NCI-H1417 treated with DMSO at 0.1 percent for 48 hours (cell line): ENCODE measurements at regions not wholly inside any gene's neighbourhood (a gene's known extent, or its start where the extent isn't known, plus 50 kb on each side); places are given as distances from the start of the nearest gene placed in this dataset.

Source experiments
- DNase-seq: peaks from one replicate; lab custom pipeline; 2025; lab: John Stamatoyannopoulos, UW

DNA sequence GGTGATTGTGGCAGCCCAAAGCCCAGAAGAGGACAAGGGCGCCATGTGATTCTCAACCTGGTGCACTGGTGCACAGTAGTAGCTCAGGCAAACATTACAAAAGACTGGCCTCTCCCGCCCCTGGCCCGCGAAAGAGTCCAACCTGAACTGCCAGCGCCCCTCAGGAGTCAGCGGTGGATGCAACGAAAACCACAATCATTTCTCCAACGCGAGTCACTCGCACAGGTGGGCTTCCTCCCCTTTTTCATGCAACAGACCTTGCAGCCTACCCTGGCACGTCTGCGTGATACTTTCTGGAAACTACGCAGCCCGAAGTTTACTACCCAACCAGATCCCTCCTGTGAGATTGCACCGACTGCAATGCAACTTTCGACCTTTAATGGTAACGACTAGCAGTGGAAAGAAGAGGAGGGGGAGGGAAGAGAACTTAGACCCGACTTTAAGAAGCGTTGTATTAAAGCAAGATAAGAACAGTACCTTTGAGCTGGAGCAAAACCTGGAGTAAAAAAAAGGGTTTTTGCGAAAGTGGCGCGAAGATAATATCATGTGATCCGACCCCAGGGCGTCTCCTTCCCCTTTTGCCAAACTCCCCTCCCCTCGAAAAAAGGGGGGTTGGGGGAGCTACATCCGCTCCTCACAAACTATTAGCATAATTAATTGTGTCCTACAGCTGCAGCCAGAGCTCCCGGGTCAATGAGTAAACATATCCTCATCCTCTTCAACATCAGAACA is 63.3 kb upstream of the CCDC160 start:
- DNase-seq, result no peak

DNA sequence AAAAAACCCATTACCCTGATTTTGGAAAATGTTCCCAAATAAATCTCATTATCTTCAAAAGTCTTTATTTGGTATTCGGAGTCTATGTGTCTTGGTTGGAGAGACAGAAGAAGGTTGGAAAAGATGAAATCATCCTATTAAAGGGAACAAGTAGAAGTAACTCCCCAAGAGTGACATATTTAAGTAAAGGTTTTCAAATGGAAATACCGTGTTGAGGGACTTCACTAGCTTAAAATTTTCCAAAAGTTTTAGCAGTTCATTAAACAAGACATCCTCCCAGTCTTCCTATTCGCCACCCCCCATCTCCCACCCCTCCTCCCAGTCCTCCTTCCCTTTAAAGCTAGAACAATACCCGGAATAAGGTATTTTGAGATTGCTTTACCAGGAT is 62.7 kb upstream of the CCDC160 start:
- no peak for DNase-seq

DNA sequence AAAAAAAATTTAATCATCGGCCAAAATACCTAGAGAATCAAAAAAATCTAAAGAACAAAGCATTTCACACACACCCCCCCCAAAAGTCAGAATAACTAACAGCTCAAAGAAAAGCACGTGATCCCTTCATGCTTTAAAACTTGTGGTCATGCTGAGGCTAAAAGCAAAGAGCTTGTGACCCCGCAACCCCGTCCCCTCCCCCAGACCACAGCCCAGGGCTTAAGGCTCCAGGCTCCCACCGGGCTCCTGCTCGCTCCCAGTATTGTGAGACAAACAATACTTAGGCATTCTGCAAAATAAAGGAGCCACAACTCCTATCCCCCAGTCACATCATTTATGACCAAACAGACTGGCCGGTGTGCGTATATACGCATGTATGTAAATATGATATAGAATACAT is 62.1 kb upstream of the CCDC160 start:
- DNase-seq, result no peak

DNA sequence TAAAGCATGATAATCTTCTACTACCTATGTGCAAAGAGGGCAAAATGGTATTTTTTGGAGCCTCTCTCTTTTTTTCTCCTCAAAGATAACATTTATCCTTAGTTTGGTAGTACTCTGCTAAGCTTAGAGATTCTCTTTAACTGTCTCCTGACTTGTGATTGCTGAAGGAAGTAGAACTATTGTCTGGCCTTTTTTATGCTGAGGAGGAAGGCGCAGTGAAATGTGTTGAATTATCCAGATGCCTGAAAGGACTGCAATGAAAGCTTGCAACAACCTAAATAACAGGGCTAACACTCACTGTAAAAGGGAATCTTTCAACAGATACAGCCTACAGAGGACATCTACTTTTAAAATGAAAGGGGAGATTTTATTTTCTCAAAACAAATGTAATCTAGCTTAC is 59.5 kb upstream of the CCDC160 start:
- DNase-seq, result no peak

DNA sequence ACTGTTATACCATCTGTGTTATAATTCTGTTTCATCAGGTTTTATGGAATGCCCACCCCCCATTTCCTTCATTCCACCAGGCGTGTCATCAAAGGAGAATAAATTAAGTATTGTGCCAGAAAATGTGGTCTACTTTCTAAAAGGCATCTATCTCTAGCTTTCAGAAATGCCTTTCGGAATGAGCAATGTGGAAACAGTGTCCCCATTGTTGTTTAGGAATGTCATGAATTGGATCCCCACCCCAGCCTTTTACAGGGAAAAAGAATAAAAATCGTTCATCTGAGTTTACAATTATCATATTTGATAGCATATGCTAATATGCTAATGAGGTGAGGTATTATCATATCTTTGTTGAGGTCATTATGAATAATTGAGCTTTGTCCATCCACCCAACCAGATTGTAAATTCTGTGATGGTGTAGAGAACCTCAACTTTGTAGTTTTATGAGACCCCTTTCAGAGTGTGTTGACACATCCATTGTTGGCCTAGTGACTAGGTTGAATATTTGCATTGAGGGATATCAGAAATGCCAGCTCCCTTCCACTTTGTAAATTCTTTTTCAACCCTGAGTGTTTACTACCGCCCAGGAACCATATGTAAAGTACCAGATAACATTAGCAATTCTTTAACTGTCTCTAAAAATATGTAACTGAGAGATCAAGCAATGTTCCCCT is 56.2 kb upstream of the CCDC160 start:
- DNase-seq, result no peak

DNA sequence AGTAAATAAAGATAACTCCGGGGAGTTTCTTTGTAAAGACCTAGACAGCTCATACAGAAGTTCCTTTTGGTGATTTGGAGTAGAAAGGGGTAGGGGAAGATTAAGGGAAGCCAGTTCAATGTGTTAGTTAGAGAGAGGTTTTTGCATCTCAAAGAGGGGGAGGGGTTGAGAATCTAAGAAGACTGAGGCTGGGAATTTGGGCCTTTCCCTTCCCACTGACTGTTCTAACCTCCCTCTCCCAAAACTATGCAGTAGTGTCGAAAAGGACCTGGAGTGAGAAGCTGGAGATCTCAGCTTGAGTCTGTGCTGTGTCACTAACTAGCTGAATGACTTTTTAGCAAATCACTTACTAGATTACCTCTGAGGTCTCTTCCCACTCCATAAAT is 55.7 kb upstream of the CCDC160 start:
- no peak for DNase-seq

DNA sequence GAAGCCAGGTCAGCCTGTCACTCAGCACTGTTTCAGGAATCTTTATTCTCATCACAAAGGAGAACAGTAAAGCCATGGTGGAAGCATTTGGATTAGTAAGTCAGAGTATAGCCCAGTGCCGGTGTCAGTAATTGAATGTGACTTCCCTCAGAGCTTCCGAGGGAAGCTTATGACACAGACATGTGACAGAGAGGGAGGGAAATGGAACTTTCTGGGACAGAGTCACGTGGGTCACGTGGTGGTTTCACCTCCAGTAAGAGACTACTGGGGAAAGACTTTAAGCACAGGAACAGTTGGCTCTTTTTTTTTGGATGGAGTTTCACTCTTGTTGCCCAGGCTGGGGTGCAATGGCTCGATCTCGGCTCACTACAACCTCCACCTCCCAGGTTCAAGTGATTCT is 53.3 kb upstream of the CCDC160 start:
- no peak for DNase-seq

DNA sequence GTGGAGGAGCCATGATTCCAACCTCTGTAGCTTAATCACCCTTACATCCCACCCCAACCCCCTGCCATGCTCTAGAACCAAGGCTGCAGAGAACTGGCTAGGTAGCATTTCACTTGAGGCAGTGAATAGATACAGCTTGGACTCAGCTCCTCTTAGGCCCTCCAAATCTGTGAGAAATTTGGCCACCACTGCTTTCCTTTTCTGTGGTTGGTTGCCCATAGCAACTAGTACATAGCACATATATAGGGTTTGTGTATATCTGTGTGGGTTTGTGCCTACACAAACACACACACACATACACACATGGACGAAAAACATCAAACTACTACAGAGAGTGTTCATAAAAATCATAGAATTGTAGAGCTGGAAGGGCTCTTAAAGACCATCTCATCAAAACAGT is 52.0 kb upstream of the CCDC160 start:
- DNase-seq, result no peak

DNA sequence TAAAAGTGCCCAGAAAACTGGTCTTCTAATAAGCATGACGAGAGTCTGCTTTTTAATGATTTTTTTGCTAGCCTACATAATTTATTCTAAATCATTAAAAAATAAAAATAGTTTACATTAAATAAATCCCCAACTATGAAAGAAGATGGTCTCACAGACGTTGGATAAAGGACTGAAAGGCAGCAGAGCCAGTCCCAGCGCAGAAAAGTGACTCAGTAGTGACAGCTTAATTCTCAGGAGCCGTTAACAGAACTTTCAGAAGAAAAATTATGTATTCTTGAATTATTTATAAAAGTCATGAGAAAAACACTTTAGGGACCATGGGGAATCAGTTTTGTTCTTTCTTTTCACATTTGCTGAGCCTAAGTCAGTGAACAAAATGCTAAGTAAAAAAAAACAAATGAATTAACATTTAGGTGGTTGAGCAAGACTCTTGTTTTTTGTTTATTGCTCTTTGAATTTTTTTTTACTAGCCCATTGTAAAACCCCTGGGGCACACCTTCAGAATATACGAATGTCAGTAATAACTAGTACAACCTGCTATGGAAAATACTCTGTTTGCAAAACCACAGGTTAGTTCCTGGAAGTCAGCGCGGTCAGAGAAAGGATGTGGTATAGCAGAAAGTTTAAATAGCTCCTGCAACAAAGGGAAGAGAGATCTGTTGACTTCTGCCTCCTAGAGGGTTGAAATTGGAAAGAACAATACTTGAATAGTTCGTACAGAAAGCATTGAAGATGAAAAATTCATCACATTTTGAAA is 50.4 kb upstream of the CCDC160 start:
- no peak for DNase-seq
